SW480 (cell line): ENCODE measurements at regions not wholly inside any gene's neighbourhood (a gene's known extent, or its start where the extent isn't known, plus 50 kb on each side); places are given as distances from the start of the nearest gene placed in this dataset.

Experiments
- DNase-seq: peaks from one replicate; pipeline ENCODE4 v3.0.0-alpha.2; 2016; ENCODE audit warnings: low spot score

GRCh38 chr2:6665093-6666045 lies 200.3 kb downstream of the CMPK2 start:
- DNase-seq: no peak

GRCh38 chr2:6667326-6667725 lies 198.4 kb downstream of the CMPK2 start:
- DNase-seq: no peak

- no peak for DNase-seq
These were observed 193.8 kb downstream of the CMPK2 start for GRCh38 chr2:6671913-6672312.

GRCh38 chr2:6674381-6674780 lies 191.3 kb downstream of the CMPK2 start:
- no peak for DNase-seq

- no peak for DNase-seq
These were observed 189.9 kb downstream of the CMPK2 start for GRCh38 chr2:6675791-6676190.

- DNase-seq: no peak
These were observed 189.5 kb downstream of the CMPK2 start for GRCh38 chr2:6676241-6676640.

GRCh38 chr2:6676776-6677175 lies 188.9 kb downstream of the CMPK2 start:
- no peak for DNase-seq

- no peak for DNase-seq
These were observed 186.2 kb downstream of the CMPK2 start for GRCh38 chr2:6679471-6679870.

GRCh38 chr2:6683516-6683915 lies 182.2 kb downstream of the CMPK2 start:
- DNase-seq: no peak

- no peak for DNase-seq
These were observed 180.3 kb downstream of the CMPK2 start for GRCh38 chr2:6685447-6685846.

- no peak for DNase-seq
These were observed 173.7 kb downstream of the CMPK2 start for GRCh38 chr2:6692056-6692455.

- no peak for DNase-seq
These were observed 172.9 kb downstream of the CMPK2 start for GRCh38 chr2:6692819-6693218.

GRCh38 chr2:6694555-6694954 lies 171.2 kb downstream of the CMPK2 start:
- no peak for DNase-seq

GRCh38 chr2:6700335-6700734 lies 165.4 kb downstream of the CMPK2 start:
- DNase-seq: no peak

- no peak for DNase-seq
These were observed 161.6 kb downstream of the CMPK2 start for GRCh38 chr2:6704077-6704476.

GRCh38 chr2:6721395-6721794 lies 144.3 kb downstream of the CMPK2 start:
- DNase-seq: no peak

- no peak for DNase-seq
These were observed 143.1 kb downstream of the CMPK2 start for GRCh38 chr2:6722574-6722973.

GRCh38 chr2:6723865-6724604 lies 141.7 kb downstream of the CMPK2 start:
- DNase-seq: no peak

- DNase-seq: no peak
These were observed 141.0 kb downstream of the CMPK2 start for GRCh38 chr2:6724605-6725140.

- no peak for DNase-seq
These were observed 137.6 kb downstream of the CMPK2 start for GRCh38 chr2:6728156-6728555.

GRCh38 chr2:6730003-6730402 lies 135.7 kb downstream of the CMPK2 start:
- DNase-seq: no peak

- no peak for DNase-seq
These were observed 134.8 kb downstream of the CMPK2 start for GRCh38 chr2:6730649-6731532.
